ENCODE measurements at regions not wholly inside any gene's neighbourhood (a gene's known extent, or its start where the extent isn't known, plus 50 kb on each side); places are given as distances from the start of the nearest gene placed in this dataset.

GRCh38 chr16:54694651-54695050 lies 236.0 kb upstream of the IRX5 start:
- TF ChIP-seq, protein P1, sequence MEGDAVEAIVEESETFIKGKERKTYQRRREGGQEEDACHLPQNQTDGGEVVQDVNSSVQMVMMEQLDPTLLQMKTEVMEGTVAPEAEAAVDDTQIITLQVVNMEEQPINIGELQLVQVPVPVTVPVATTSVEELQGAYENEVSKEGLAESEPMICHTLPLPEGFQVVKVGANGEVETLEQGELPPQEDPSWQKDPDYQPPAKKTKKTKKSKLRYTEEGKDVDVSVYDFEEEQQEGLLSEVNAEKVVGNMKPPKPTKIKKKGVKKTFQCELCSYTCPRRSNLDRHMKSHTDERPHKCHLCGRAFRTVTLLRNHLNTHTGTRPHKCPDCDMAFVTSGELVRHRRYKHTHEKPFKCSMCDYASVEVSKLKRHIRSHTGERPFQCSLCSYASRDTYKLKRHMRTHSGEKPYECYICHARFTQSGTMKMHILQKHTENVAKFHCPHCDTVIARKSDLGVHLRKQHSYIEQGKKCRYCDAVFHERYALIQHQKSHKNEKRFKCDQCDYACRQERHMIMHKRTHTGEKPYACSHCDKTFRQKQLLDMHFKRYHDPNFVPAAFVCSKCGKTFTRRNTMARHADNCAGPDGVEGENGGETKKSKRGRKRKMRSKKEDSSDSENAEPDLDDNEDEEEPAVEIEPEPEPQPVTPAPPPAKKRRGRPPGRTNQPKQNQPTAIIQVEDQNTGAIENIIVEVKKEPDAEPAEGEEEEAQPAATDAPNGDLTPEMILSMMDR (IDR thresholded peaks at IDR 0.05) = no peak
- H3K9me3 Mint-ChIP-seq = peaks cover 3% of the 10 kb centered on the region
- no peak overlapping the region for H3K4me3 Mint-ChIP-seq
- ATAC-seq (ENCODE audit: low read depth) (no peak), DNase-seq (no peak)
- H3K27ac Mint-ChIP-seq = no peak overlapping the region
- H3K36me3 Mint-ChIP-seq (ENCODE audit: low read depth) = no peaks in the 10 kb centered on the region
- intact Hi-C loops (cut with micrococcal nuclease) = no loop called here
- no peaks in the 10 kb centered on the region for H3K27me3 Mint-ChIP-seq
- POLR2A ChIA-PET = no interaction called here
- no peaks in the 10 kb centered on the region for H3K4me1 Mint-ChIP-seq
- CTCF ChIA-PET = no interaction called here

- Mint-ChIP-seq H3K4me3 (no peak overlapping the region), H3K9me3 (peaks cover 3% of the 10 kb centered on the region), H3K27me3 (no peaks in the 10 kb centered on the region), H3K27ac (no peak overlapping the region), H3K4me1 (no peaks in the 10 kb centered on the region), H3K36me3 (ENCODE audit: low read depth) (no peaks in the 10 kb centered on the region)
- ATAC-seq (ENCODE audit: low read depth) (no peak), DNase-seq (no peak)
- ChIA-PET CTCF (no interaction called here), POLR2A (no interaction called here)
- intact Hi-C loops (cut with micrococcal nuclease) = no loop called here
- TF ChIP-seq, protein P1 (IDR thresholded peaks at IDR 0.05) = no peak
Observed at GRCh38 chr16:54693864-54694263, 236.8 kb upstream of the IRX5 start.

- no peak for DNase-seq
- Mint-ChIP-seq H3K27me3 (peaks cover 2% of the 10 kb centered on the region), H3K27ac (no peak overlapping the region), H3K4me3 (no peak overlapping the region), H3K36me3 (ENCODE audit: low read depth) (no peaks in the 10 kb centered on the region), H3K4me1 (no peaks in the 10 kb centered on the region), H3K9me3 (peaks cover 6% of the 10 kb centered on the region)
- ChIA-PET POLR2A (no interaction called here), CTCF (no interaction called here)
- no peak for ATAC-seq (ENCODE audit: low read depth)
- intact Hi-C loops (cut with micrococcal nuclease) = no loop called here
- TF ChIP-seq, protein P1 (IDR thresholded peaks at IDR 0.05) = no peak
Observed at GRCh38 chr16:54690710-54691109, 240.0 kb upstream of the IRX5 start.

DNA sequence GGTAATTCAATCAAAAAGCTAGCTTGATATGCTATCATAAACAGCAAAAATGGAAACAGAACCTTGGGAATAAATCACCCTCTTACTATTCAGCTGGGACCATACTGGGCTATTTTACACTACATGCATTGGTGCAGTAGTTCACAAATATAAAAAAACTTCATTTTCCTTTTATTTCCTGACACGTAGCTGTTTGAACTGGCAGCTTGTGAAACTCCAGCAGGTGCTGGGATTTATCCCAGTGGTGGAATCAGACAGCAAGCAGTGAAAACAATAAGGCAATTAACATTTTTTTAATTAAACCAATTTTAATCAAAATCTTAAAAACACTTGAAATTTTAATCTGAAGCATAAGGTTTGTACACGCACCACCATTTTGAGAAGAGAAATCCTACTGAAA lies 240.4 kb upstream of the IRX5 start:
- TF ChIP-seq, protein P1 (IDR thresholded peaks at IDR 0.05) = no peak
- POLR2A ChIA-PET = no interaction called here
- Mint-ChIP-seq H3K4me1 (no peaks in the 10 kb centered on the region), H3K36me3 (ENCODE audit: low read depth) (no peaks in the 10 kb centered on the region), H3K27ac (no peak overlapping the region), H3K4me3 (no peak overlapping the region), H3K9me3 (peaks cover 6% of the 10 kb centered on the region), H3K27me3 (peaks cover 2% of the 10 kb centered on the region)
- intact Hi-C loops (cut with micrococcal nuclease) = no loop called here
- ATAC-seq (ENCODE audit: low read depth) = no peak
- no peak for DNase-seq
- CTCF ChIA-PET = no interaction called here

DNA sequence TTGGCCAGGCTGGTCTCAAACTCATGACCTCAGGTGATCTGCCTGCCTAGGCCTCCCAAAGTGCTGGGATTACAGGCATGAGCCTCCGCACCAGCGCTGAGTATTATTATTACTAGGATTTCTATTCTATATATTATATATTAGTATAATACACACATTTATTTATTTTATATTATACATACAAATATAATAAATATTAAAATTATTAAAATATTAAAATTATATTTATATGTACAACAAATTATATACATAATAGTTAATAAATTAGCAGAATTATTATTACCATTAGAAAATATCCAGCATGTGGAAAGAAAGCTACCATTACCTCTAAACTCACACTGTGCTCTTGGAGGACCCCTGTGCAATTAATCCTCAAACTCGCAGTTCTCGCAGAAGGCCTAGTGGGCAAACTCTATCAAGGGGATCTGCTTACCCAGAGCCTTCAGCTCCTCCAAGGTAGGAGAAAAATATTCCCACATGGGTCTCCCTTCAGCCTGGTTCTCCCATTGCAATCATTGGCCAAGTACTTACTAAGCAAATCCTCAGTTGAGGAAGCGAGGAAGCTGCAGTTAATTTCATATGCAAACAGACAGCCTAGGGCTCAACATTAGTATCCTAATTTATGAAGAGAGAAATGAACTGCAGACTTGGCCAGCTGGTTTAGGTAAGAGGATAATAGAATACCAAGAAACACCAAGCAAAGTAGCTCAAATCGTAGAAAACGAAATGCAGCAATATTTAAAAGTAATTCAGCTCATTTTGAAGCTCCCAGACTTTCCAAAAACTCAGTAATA lies 241.4 kb upstream of the IRX5 start:
- DNase-seq (no peak), ATAC-seq (ENCODE audit: low read depth) (no peak)
- Mint-ChIP-seq H3K4me1 (no peaks in the 10 kb centered on the region), H3K4me3 (no peak overlapping the region), H3K36me3 (ENCODE audit: low read depth) (no peaks in the 10 kb centered on the region), H3K27me3 (peaks cover 2% of the 10 kb centered on the region), H3K9me3 (peaks cover 6% of the 10 kb centered on the region), H3K27ac (no peak overlapping the region)
- TF ChIP-seq, protein P1 (IDR thresholded peaks at IDR 0.05) = no peak
- intact Hi-C loops (cut with micrococcal nuclease) = no loop called here
- POLR2A ChIA-PET = no interaction called here
- CTCF ChIA-PET = no interaction called here

Measured in activated B cell treated with CpG ODN at 0.5 μM for 24 hours (primary cell).